H9 (cell line): ENCODE measurements at regions not wholly inside any gene's neighbourhood (a gene's known extent, or its start where the extent isn't known, plus 50 kb on each side); places are given as distances from the start of the nearest gene placed in this dataset.

Experiments used
- DNase-seq: peaks from one replicate; pipeline ENCODE4 v3.0.0-alpha.2; 2017
- H2AFZ ChIP-seq: one replicate; pipeline ENCODE4 v1.6.1; 2013; ENCODE audit warnings: mild to moderate bottlenecking, low read length, control low read depth, moderate library complexity
- H2AK5ac ChIP-seq: 2 replicates; pipeline ENCODE4 v1.6.1; 2013; ENCODE audit warnings: low read length, control low read depth, mixed read lengths; ENCODE audit not compliant: insufficient read length
- H2BK120ac ChIP-seq: one replicate; pipeline ENCODE4 v1.6.1; 2013; ENCODE audit warnings: low read depth, mild to moderate bottlenecking, low read length, control low read depth, inconsistent platforms; ENCODE audit not compliant: poor library complexity, severe bottlenecking
- H2BK12ac ChIP-seq: 2 replicates; pipeline ENCODE4 v1.6.1; 2013; ENCODE audit warnings: low read length, control low read depth, mixed read lengths, low read depth; ENCODE audit not compliant: insufficient read length
- H2BK15ac ChIP-seq: 2 replicates; pipeline ENCODE4 v1.6.1; 2013; ENCODE audit warnings: low read depth, low read length, control low read depth
- H2BK20ac ChIP-seq: one replicate; pipeline ENCODE4 v1.6.1; 2013; ENCODE audit warnings: low read depth, mild to moderate bottlenecking, low read length, control low read depth, inconsistent platforms; ENCODE audit not compliant: poor library complexity, severe bottlenecking
- H2BK5ac ChIP-seq: 2 replicates; pipeline ENCODE4 v1.6.1; 2013; ENCODE audit warnings: low read length, control low read depth, mixed read lengths; ENCODE audit not compliant: insufficient read length
- H3K14ac ChIP-seq: 2 replicates; pipeline ENCODE4 v1.6.1; 2013; ENCODE audit warnings: low read length, control low read depth; ENCODE audit not compliant: insufficient read depth
- H3K18ac ChIP-seq: 2 replicates; pipeline ENCODE4 v1.6.1; 2013; ENCODE audit warnings: low read depth, mild to moderate bottlenecking, mixed read lengths, low read length, control low read depth; ENCODE audit not compliant: insufficient read length
- H3K23ac ChIP-seq: 2 replicates; pipeline ENCODE4 v1.6.1; 2013; ENCODE audit warnings: low read length, control low read depth, mixed read lengths, low read depth; ENCODE audit not compliant: insufficient read length
- H3K23me2 ChIP-seq: 2 replicates; pipeline ENCODE4 v1.6.1; 2013; ENCODE audit warnings: low read depth, mild to moderate bottlenecking, mixed read lengths, low read length, control low read depth; ENCODE audit not compliant: insufficient read length, poor library complexity, severe bottlenecking
- H3K27ac ChIP-seq: 2 replicates; pipeline ENCODE4 v1.5.1; 2013; ENCODE audit warnings: low read length, control low read depth, mixed read lengths, low read depth; ENCODE audit not compliant: insufficient read length
- H3K27me3 ChIP-seq: 2 replicates; pipeline ENCODE4 v1.6.1; 2013; ENCODE audit warnings: low read length, control low read depth, inconsistent platforms; ENCODE audit not compliant: insufficient read depth
- H3K4ac ChIP-seq: 2 replicates; pipeline ENCODE4 v1.6.1; 2013; ENCODE audit warnings: low read depth, mild to moderate bottlenecking, control low read depth, inconsistent platforms, low read length, moderate library complexity
- H3K4me1 ChIP-seq: 2 replicates; pipeline ENCODE4 v1.6.1; 2013; ENCODE audit warnings: low read length, control low read depth, inconsistent platforms; ENCODE audit not compliant: insufficient read depth
- H3K4me2 ChIP-seq: 2 replicates; pipeline ENCODE4 v1.6.1; 2013; ENCODE audit warnings: low read length, control low read depth, mixed read lengths; ENCODE audit not compliant: insufficient read length, insufficient read depth
- H3K56ac ChIP-seq: 2 replicates; pipeline ENCODE4 v1.6.1; 2013; ENCODE audit warnings: low read depth, mild to moderate bottlenecking, mixed read lengths, low read length, control low read depth; ENCODE audit not compliant: insufficient read length
- H3K79me1 ChIP-seq: 2 replicates; pipeline ENCODE4 v1.6.1; 2013; ENCODE audit warnings: low read depth, mild to moderate bottlenecking, moderate library complexity, low read length, control low read depth, inconsistent platforms; ENCODE audit not compliant: insufficient read depth, poor library complexity, severe bottlenecking
- H3K79me2 ChIP-seq: 2 replicates; pipeline ENCODE4 v1.6.1; 2013; ENCODE audit warnings: low read length, control low read depth, inconsistent platforms; ENCODE audit not compliant: insufficient read depth
- H3K9ac ChIP-seq: 2 replicates; pipeline ENCODE4 v1.6.1; 2013; ENCODE audit warnings: low read length, control low read depth, mixed read lengths; ENCODE audit not compliant: insufficient read length; ENCODE audit errors: extremely low read depth
- H3K9me3 ChIP-seq: one replicate; pipeline ENCODE4 v1.6.1; 2013; ENCODE audit warnings: low read depth, low read length, inconsistent platforms; ENCODE audit not compliant: control insufficient read depth
- H3T11ph ChIP-seq: one replicate; pipeline ENCODE4 v1.6.1; 2013; ENCODE audit warnings: mild to moderate bottlenecking, low read length, control low read depth, inconsistent platforms
- H4K20me1 ChIP-seq: one replicate; pipeline ENCODE4 v1.6.1; 2013; ENCODE audit not compliant: control insufficient read depth, insufficient read length, insufficient read depth
- H4K5ac ChIP-seq: 2 replicates; pipeline ENCODE4 v1.6.1; 2013; ENCODE audit warnings: low read depth, mild to moderate bottlenecking, mixed read lengths, low read length, control low read depth; ENCODE audit not compliant: insufficient read length
- H4K8ac ChIP-seq: replicated peaks from 2 replicates; pipeline ENCODE4 v1.6.1; 2013; ENCODE audit warnings: low read length, control low read depth, mixed read lengths, low read depth; ENCODE audit not compliant: insufficient read length
- H4K91ac ChIP-seq: 2 replicates; pipeline ENCODE4 v1.6.1; 2013; ENCODE audit warnings: low read depth, mild to moderate bottlenecking, moderate library complexity, mixed read lengths, low read length, control low read depth; ENCODE audit not compliant: insufficient read length
- H3K27ac Mint-ChIP-seq, 3 experiments: 2 replicates in 2 of 3; 3 replicates in 1 of 3; pipeline ENCODE4 v1.8.0; 2020 to 2021; ENCODE audit warnings: mixed read lengths in 3 of 3, mild to moderate bottlenecking in 1 of 3, moderate library complexity in 1 of 3
- H3K27me3 Mint-ChIP-seq: 2 replicates; pipeline ENCODE4 v1.8.0; 2021; ENCODE audit warnings: low read depth, mild to moderate bottlenecking, moderate library complexity, mixed read lengths
- H3K36me3 Mint-ChIP-seq, 3 experiments: 2 replicates in 2 of 3; 3 replicates in 1 of 3; pipeline ENCODE4 v1.8.0; 2020 to 2021; ENCODE audit warnings: low read depth in 3 of 3, mixed read lengths in 3 of 3; ENCODE audit not compliant: insufficient read depth in 1 of 3
- H3K4me1 Mint-ChIP-seq, 2 experiments: 2 replicates each; pipeline ENCODE4 v1.8.0; 2020; ENCODE audit warnings: mixed read lengths in 2 of 2
- H3K4me3 Mint-ChIP-seq, 2 experiments: 2 replicates in 1 of 2; 3 replicates in 1 of 2; pipeline ENCODE4 v1.8.0; 2020 to 2021; ENCODE audit warnings: mild to moderate bottlenecking in 2 of 2, mixed read lengths in 2 of 2, moderate library complexity in 1 of 2
- H3K9me3 Mint-ChIP-seq, 2 experiments: 2 replicates in 1 of 2; 3 replicates in 1 of 2; pipeline ENCODE4 v1.8.0; 2020; ENCODE audit warnings: mild to moderate bottlenecking in 2 of 2, mixed read lengths in 2 of 2, moderate library complexity in 1 of 2
- WGBS: extraction: QIAGEN DNeasy Blood & Tissue Kit; methylation state at CpG from one replicate; pipeline ENCODE4 v1.1.7; 2013; ENCODE audit warnings: missing lambda C conversion rate, low lambda C conversion rate, mixed read lengths; ENCODE audit not compliant: insufficient read length; ENCODE audit errors: extremely low coverage; 5-methylcytosine and 5-hydroxymethylcytosine counted together
- TF ChIP-seq, protein P1 (sequence below): fragments of 200-600 bp; sonication (generic); conservative IDR thresholded peaks from 3 replicates; pipeline ENCODE4 v1.8.0; 2021; ENCODE audit warnings: antibody characterized with exemption, mild to moderate bottlenecking

DNA sequence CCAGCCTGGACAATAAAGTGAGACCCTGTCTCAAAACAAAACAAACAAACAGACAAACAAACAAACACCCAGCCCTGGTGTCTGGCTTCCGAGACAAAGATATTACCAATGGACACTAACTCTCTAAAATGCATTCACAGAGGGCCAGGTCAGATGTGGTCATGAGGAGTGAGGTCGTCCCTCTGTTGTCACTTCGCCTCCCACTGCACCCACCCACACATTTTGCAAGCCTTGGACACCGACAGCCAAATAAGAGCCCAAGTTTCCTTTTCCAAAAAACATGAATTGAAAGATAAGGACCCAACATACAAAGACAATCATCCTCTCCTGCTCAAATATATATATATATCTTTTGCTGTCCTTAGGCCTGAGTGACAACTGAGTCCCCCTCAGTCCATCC, 319.9 kb downstream of the TSN start:
- no peak overlapping the region for H2AFZ ChIP-seq
- H3K4me2 ChIP-seq, result no peak overlapping the region
- no peaks in the 10 kb centered on the region for H3K79me1 ChIP-seq
- no peaks in the 10 kb centered on the region for H3K4me1 ChIP-seq
- H3K9ac ChIP-seq, result no peak overlapping the region
- no CpG with 5 or more reads among the region's 4 CpGs for WGBS
- no peaks in the 10 kb centered on the region for H3K23me2 ChIP-seq
- no peak overlapping the region for H4K5ac ChIP-seq
- H2AK5ac ChIP-seq, result no peak overlapping the region
- H3K9me3 ChIP-seq, result no peaks in the 10 kb centered on the region
- H3K27ac ChIP-seq, result no peak overlapping the region
- no peaks in the 10 kb centered on the region for H3K27me3 Mint-ChIP-seq
- no peak overlapping the region for H3K4me3 Mint-ChIP-seq
- H2BK20ac ChIP-seq, result no peak overlapping the region
- no peak overlapping the region for H2BK12ac ChIP-seq
- H4K8ac ChIP-seq, result no peak overlapping the region
- TF ChIP-seq, protein P1, sequence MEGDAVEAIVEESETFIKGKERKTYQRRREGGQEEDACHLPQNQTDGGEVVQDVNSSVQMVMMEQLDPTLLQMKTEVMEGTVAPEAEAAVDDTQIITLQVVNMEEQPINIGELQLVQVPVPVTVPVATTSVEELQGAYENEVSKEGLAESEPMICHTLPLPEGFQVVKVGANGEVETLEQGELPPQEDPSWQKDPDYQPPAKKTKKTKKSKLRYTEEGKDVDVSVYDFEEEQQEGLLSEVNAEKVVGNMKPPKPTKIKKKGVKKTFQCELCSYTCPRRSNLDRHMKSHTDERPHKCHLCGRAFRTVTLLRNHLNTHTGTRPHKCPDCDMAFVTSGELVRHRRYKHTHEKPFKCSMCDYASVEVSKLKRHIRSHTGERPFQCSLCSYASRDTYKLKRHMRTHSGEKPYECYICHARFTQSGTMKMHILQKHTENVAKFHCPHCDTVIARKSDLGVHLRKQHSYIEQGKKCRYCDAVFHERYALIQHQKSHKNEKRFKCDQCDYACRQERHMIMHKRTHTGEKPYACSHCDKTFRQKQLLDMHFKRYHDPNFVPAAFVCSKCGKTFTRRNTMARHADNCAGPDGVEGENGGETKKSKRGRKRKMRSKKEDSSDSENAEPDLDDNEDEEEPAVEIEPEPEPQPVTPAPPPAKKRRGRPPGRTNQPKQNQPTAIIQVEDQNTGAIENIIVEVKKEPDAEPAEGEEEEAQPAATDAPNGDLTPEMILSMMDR, result no peak
- H3K14ac ChIP-seq, result no peak overlapping the region
- no peak overlapping the region for H3T11ph ChIP-seq
- no peak overlapping the region for H3K4ac ChIP-seq
- no peak overlapping the region for H3K18ac ChIP-seq
- H2BK15ac ChIP-seq, result no peak overlapping the region
- H3K27me3 ChIP-seq, result no peaks in the 10 kb centered on the region
- no peak overlapping the region for H4K91ac ChIP-seq
- no peaks in the 10 kb centered on the region for H3K79me2 ChIP-seq
- H3K23ac ChIP-seq, result no peak overlapping the region
- H3K56ac ChIP-seq, result no peak overlapping the region
- H4K20me1 ChIP-seq, result no peaks in the 10 kb centered on the region
- no peak overlapping the region for H2BK120ac ChIP-seq
- H2BK5ac ChIP-seq, result no peak overlapping the region
- H3K36me3 Mint-ChIP-seq, result no peaks in the 10 kb centered on the region
- DNase-seq, result no peak
- peaks cover 0 to 3% of the 10 kb centered on the region in 2 experiments; a peak in 1 of 4 replicates for H3K4me1 Mint-ChIP-seq
- H3K9me3 Mint-ChIP-seq, result no peaks in the 10 kb centered on the region
- no peak overlapping the region for H3K27ac Mint-ChIP-seq
